AG10803 (cell line): ENCODE measurements at regions not wholly inside any gene's neighbourhood (a gene's known extent, or its start where the extent isn't known, plus 50 kb on each side); places are given as distances from the start of the nearest gene placed in this dataset.

Experiments used
- DNase-seq: peaks from one replicate; pipeline ENCODE4 v3.0.0; 2010; ENCODE audit warnings: low read depth
- H3K4me3 ChIP-seq: 2 replicates; pipeline ENCODE4 v1.5.1; 2011; ENCODE audit warnings: mild to moderate bottlenecking, low read length, control low read depth
- TF ChIP-seq, protein P1 (sequence below): conservative IDR thresholded peaks from 2 replicates; pipeline ENCODE4 v1.5.1; 2011; ENCODE audit warnings: mild to moderate bottlenecking, low read length, control low read depth, inconsistent platforms

DNA sequence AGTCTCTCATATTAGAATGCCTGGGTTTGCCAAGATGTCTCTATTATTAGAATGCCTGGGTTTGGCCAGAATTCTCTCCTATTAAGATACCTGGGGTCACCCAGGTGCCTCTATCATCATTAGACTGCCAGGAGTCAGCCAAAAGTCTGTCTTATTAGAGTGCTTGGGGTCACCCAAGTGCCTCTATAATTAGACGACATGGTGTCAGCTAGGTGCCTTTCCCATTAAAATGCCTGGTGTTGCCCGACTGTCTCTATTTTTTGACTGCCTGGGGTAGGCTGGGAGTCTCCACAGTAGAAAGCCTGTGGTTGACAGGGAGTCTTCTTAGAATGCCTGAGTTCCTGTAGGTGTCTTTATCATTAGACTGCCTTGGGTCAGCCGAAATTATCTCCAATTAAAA lies 1536.6 kb downstream of the UQCRFS1 start:
- DNase-seq = no peak
- TF ChIP-seq, protein P1, sequence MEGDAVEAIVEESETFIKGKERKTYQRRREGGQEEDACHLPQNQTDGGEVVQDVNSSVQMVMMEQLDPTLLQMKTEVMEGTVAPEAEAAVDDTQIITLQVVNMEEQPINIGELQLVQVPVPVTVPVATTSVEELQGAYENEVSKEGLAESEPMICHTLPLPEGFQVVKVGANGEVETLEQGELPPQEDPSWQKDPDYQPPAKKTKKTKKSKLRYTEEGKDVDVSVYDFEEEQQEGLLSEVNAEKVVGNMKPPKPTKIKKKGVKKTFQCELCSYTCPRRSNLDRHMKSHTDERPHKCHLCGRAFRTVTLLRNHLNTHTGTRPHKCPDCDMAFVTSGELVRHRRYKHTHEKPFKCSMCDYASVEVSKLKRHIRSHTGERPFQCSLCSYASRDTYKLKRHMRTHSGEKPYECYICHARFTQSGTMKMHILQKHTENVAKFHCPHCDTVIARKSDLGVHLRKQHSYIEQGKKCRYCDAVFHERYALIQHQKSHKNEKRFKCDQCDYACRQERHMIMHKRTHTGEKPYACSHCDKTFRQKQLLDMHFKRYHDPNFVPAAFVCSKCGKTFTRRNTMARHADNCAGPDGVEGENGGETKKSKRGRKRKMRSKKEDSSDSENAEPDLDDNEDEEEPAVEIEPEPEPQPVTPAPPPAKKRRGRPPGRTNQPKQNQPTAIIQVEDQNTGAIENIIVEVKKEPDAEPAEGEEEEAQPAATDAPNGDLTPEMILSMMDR = no peak
- no peak overlapping the region for H3K4me3 ChIP-seq

DNA sequence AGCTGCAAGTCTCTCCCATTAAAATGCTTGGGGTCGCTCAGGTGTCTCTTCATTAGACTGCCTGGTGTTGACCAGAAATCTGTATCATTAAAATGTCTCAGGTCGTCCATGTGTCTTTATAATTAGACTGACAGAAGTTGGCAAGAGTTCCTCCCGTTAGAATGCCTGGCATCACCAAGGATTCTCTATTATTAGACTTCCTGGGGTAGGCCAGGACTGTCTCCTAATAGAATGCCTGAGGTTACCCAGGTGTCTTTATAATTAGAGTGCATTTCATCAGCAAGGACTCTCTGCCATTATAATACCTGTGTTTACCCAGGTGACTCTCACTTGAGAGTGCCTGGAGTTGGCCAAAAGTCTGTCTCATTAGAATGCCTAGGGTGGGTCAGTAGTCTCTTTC lies 1537.2 kb downstream of the UQCRFS1 start:
- TF ChIP-seq, protein P1 = no peak
- H3K4me3 ChIP-seq = no peak overlapping the region

DNA sequence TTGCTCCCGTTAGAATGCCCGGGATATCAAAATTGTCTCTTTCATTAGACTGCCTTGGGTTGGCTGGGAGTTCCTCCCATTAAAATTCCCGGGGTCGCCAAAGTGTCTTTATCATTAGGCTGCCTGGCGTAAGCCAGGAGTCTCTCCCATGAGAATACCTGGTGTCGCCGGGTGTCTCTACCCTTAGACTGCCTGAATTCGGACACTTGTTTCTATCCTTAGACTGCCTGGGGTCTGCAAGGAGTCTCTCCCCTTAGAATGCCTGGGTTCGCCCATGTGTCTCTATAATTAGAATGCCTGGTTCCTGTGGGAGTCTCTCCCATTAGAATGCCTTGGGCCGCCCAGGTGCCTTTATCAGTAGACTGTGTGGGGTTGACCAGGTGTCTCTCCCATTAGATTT lies 1538.2 kb downstream of the UQCRFS1 start:
- TF ChIP-seq, protein P1 = no peak
- DNase-seq = no peak

More for the DNA sequence above, 1537.2 kb downstream of the UQCRFS1 start:
- no peak for DNase-seq

DNA sequence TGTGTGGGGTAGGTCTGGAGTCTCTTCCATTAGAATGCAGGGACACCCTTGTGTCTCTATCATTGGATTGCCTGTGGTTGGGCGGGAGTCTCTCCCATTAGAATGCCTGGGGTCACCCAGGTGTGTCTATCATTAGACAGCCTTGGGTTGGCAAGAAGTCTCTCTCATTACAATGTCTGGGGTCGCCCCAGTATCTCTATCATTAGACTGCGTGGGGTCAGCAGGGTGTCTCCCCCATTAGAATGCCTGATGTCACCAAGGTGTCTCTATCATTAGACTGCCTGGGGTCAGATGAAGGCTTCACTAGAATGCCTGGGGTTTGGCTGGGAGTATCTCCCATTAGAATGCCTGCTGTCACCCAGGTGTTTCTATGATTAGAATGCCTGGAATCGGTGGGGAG lies 1539.0 kb downstream of the UQCRFS1 start:
- TF ChIP-seq, protein P1 = no peak
- H3K4me3 ChIP-seq = no peak overlapping the region
- no peak for DNase-seq

More for the DNA sequence above, 1538.2 kb downstream of the UQCRFS1 start:
- H3K4me3 ChIP-seq = no peak overlapping the region

DNA sequence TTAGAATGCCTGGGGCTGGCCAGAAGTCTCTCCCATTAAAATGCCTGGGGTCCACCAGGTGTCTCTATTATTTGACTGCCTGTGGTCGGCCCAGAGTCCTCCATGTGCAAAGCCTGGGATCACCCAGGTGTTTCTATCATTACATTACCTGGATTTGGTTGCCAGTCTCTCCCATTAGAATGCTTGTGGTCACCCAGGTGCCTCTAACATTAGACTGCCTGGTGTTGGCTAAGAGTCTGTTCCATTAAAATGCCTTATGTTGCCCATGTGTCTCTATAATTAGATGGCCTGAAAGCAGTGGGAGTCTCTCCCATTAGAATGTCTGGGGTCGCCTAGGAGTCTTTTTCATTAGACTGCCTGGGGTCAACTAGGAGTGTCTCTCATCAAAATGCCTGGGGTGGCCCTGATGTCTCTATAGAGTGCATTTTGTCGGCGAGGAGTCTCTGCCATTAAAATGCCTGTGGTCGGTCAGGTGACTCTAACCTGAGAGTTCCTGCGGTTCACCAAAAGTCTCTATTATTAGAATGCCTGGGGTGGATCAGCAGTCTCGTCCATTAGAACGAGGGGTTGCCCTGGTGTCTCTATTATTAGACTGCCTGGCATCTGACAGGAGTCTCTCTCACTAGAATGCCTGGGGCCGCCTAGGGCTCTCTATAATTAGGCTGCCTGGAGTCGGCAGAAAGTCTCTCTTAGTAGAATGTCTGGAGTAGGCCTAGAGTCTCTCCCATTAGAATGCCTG lies 1540.5 kb downstream of the UQCRFS1 start:
- TF ChIP-seq, protein P1 = no peak
- H3K4me3 ChIP-seq = no peak overlapping the region
- DNase-seq = no peak

DNA sequence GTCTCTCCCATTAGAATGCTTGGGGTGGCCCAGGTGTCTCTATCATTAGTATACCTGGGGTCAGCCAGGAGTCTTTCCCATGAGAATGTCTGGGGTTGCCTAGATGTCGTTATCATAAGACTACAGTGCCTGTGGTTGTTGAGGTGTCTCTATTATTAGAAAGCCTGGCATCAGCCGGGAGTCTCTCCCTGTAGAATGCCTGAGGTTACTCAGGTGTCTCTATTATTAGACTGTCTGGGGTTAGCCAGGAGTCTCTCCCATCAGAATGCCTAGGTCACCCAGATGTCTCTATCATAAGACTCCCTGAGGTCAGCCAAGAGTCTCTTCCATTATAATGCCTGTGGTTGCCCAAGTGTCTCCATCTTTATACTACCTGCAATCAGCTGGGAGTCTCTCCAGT lies 1541.1 kb downstream of the UQCRFS1 start:
- TF ChIP-seq, protein P1 = no peak
- no peak for DNase-seq
- H3K4me3 ChIP-seq = no peak overlapping the region

DNA sequence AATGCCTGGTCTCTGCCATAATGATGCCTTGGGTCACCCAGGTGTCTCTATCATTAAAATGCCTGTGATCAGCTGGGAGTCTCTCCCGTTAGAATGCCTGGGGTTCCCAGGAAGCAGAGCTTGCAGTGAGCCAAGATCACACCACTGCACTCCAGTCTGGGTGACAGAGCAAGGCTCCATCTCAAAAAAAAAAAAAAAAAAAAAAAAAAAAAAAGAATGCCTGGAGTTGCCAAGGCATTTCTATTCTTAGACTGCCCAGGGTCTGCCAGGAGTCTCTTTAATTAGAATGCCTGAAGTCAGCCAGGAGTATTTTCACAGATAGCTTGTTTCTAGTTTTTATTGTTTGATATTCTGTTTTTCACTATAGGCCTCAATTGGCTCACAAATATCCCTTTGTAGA lies 1552.5 kb downstream of the UQCRFS1 start:
- no peak overlapping the region for H3K4me3 ChIP-seq
- TF ChIP-seq, protein P1 = no peak
- DNase-seq = no peak
